OCI-LY7 (cell line): ENCODE measurements at regions not wholly inside any gene's neighbourhood (a gene's known extent, or its start where the extent isn't known, plus 50 kb on each side); places are given as distances from the start of the nearest gene placed in this dataset.

Source experiments
- BruUV-seq: library from RNA; stranded (reverse); fragments of 400-500 nt; replicated peaks from 2 replicates; lab custom pipeline; 2021; lab: Mats Ljungman, UMichigan
- CTCF ChIA-PET: fragments of 300-600 bp; sonication (Branson Sonifier 250); formaldehyde crosslinking; loops from one replicate; lab custom pipeline; 2022; ENCODE audit warnings: antibody characterized with exemption; ENCODE audit not compliant: unreplicated experiment; lab: Charles Lee
- POLR2A ChIA-PET: fragments of 300-600 bp; sonication (Branson Sonifier 250); formaldehyde crosslinking; loops from one replicate; lab custom pipeline; 2022; ENCODE audit warnings: antibody characterized with exemption; lab: Charles Lee
- DNase-seq: peaks from one replicate; pipeline ENCODE4 v3.0.0-alpha.2; 2015; ENCODE audit warnings: low spot score
- H2AFZ ChIP-seq: fragments of 200-600 bp; sonication (generic), shearing (Covaris generic); 2 replicates; pipeline ENCODE4 v1.6.1; 2014; ENCODE audit warnings: mild to moderate bottlenecking, antibody characterized with exemption, low read length, moderate library complexity
- H3K27ac ChIP-seq: fragments of 200-600 bp; sonication (generic); 2 replicates; pipeline ENCODE4 v1.5.1; 2014; ENCODE audit warnings: mixed run types, low read depth, mild to moderate bottlenecking, moderate library complexity, low read length, inconsistent platforms; ENCODE audit not compliant: poor library complexity, severe bottlenecking
- H3K36me3 ChIP-seq: fragments of 200-600 bp; sonication (generic); 2 replicates; pipeline ENCODE4 v1.6.1; 2014; ENCODE audit warnings: mild to moderate bottlenecking, antibody characterized with exemption, low read length, moderate library complexity, mixed read lengths; ENCODE audit not compliant: insufficient read depth
- H3K4me1 ChIP-seq: fragments of 200-600 bp; sonication (generic); 2 replicates; pipeline ENCODE4 v1.5.1; 2014; ENCODE audit warnings: mild to moderate bottlenecking, low read length; ENCODE audit not compliant: insufficient read depth, poor library complexity, severe bottlenecking
- H3K4me2 ChIP-seq: fragments of 200-600 bp; sonication (generic); 2 replicates; pipeline ENCODE4 v1.6.1; 2014; ENCODE audit warnings: mild to moderate bottlenecking, low read length
- H3K4me3 ChIP-seq: fragments of 200-600 bp; sonication (generic); 2 replicates; pipeline ENCODE4 v1.5.1; 2014; ENCODE audit warnings: mild to moderate bottlenecking, low read depth, low read length; ENCODE audit not compliant: poor library complexity, severe bottlenecking
- H3K79me2 ChIP-seq: fragments of 200-600 bp; sonication (generic); 2 replicates; pipeline ENCODE4 v1.6.1; 2016; ENCODE audit warnings: low read depth, mild to moderate bottlenecking, low read length, moderate library complexity, mixed read lengths; ENCODE audit not compliant: insufficient read depth
- H3K9me2 ChIP-seq: fragments of 200-600 bp; sonication (generic); 2 replicates; pipeline ENCODE4 v1.6.1; 2016; ENCODE audit warnings: mild to moderate bottlenecking, low read length, mixed read lengths; ENCODE audit not compliant: insufficient read depth
- H3K9me3 ChIP-seq: fragments of 200-600 bp; sonication (generic); 2 replicates; pipeline ENCODE4 v1.6.1; 2014; ENCODE audit warnings: mild to moderate bottlenecking, mixed run types, low read length, mixed read lengths
- H4K20me1 ChIP-seq: fragments of 200-600 bp; sonication (generic); 2 replicates; pipeline ENCODE4 v1.6.1; 2014; ENCODE audit warnings: mild to moderate bottlenecking, antibody characterized with exemption, low read length, moderate library complexity, mixed read lengths; ENCODE audit not compliant: insufficient read depth
- EZH2phosphoT487 ChIP-seq: fragments of 200-600 bp; sonication (generic); IDR thresholded peaks from 2 replicates; pipeline ENCODE4 v1.6.1; 2018; ENCODE audit warnings: low read depth, borderline replicate concordance, mild to moderate bottlenecking, mixed run types, antibody characterized with exemption, low read length, moderate library complexity, mixed read lengths
- intact Hi-C: fragments of 100-400 bp; cut with micrococcal nuclease; formaldehyde crosslinking; loops from one replicate; pipeline ENCODE4 v1.10.0; 2022; ENCODE audit not compliant: unreplicated experiment
- TF ChIP-seq, protein P1 (sequence below): fragments of 200-600 bp; sonication (generic); conservative IDR thresholded peaks from 2 replicates; pipeline ENCODE4 v1.5.1; 2014; ENCODE audit warnings: mild to moderate bottlenecking, antibody characterized with exemption, low read length, moderate library complexity, mixed read lengths

DNA sequence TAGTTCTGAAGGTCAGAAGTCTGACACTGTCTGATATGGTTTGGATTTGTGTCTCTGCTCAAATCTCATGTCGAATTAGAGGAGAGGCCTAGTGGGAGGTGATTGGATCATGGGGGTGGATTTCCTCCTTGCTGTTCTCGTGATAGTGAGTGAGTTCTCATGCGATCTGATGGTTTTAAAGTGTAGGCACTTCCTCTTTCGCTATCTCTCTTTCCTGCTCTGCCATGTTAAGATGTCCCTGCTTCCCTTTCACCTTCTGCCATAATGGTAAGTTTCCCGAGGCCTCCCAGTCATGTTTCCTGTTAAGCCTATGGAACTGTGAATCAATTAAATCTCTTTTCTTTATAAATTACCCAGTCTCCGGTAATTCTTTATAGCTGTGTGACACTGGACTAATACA is 84.1 kb upstream of the TMTC1 start:
- Histone ChIP-seq H3K4me1 (no peaks in the 10 kb centered on the region), H3K9me2 (no peaks in the 10 kb centered on the region), H4K20me1 (no peaks in the 10 kb centered on the region), H3K36me3 (no peaks in the 10 kb centered on the region), H3K79me2 (no peaks in the 10 kb centered on the region), H3K4me3 (no peak overlapping the region), H3K27ac (no peak overlapping the region), H3K9me3 (no peaks in the 10 kb centered on the region), H3K4me2 (no peak overlapping the region), H2AFZ (no peak overlapping the region)
- no peak for DNase-seq
- TF ChIP-seq, protein P1, sequence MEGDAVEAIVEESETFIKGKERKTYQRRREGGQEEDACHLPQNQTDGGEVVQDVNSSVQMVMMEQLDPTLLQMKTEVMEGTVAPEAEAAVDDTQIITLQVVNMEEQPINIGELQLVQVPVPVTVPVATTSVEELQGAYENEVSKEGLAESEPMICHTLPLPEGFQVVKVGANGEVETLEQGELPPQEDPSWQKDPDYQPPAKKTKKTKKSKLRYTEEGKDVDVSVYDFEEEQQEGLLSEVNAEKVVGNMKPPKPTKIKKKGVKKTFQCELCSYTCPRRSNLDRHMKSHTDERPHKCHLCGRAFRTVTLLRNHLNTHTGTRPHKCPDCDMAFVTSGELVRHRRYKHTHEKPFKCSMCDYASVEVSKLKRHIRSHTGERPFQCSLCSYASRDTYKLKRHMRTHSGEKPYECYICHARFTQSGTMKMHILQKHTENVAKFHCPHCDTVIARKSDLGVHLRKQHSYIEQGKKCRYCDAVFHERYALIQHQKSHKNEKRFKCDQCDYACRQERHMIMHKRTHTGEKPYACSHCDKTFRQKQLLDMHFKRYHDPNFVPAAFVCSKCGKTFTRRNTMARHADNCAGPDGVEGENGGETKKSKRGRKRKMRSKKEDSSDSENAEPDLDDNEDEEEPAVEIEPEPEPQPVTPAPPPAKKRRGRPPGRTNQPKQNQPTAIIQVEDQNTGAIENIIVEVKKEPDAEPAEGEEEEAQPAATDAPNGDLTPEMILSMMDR = no peak
- no peak for TF ChIP-seq EZH2phosphoT487
- intact Hi-C loops = no loop called here
- ChIA-PET POLR2A (interaction anchor here (0.6 kb wide), 1 partner anchor 12 kb away, joined by 3 read pairs; no protein-coding TSS in a partner anchor), CTCF (no interaction called here)
- BruUV-seq = no TSS peak

DNA sequence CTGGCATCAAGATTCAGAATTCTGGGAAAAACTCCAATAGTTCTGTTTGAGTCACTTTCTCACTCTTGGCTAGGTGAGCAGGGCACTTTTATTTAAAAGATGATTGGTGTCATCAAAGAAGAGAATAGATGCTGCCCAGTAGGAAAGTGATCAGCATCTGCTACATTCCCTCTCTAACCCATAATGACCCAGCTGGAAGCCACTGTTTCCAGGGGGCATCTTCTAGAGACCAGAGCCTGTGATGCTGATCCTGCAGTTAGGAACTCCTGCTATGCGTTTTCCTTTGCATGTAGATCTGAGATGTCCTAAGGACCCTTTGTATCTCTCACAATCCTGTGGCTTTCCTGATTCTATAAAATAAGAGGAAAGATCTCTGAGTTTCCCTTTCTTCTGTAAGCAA is 79.9 kb upstream of the TMTC1 start:
- Histone ChIP-seq H2AFZ (no peak overlapping the region), H3K9me3 (no peaks in the 10 kb centered on the region), H3K79me2 (no peaks in the 10 kb centered on the region), H3K4me3 (no peak overlapping the region), H4K20me1 (no peaks in the 10 kb centered on the region), H3K36me3 (no peaks in the 10 kb centered on the region), H3K27ac (no peak overlapping the region), H3K4me1 (no peaks in the 10 kb centered on the region), H3K4me2 (no peak overlapping the region), H3K9me2 (no peaks in the 10 kb centered on the region)
- POLR2A ChIA-PET = no interaction called here
- DNase-seq = no peak
- BruUV-seq = no TSS peak
- CTCF ChIA-PET = no interaction called here
- TF ChIP-seq EZH2phosphoT487 = no peak
- TF ChIP-seq, protein P1 = no peak
- intact Hi-C loops = no loop called here

DNA sequence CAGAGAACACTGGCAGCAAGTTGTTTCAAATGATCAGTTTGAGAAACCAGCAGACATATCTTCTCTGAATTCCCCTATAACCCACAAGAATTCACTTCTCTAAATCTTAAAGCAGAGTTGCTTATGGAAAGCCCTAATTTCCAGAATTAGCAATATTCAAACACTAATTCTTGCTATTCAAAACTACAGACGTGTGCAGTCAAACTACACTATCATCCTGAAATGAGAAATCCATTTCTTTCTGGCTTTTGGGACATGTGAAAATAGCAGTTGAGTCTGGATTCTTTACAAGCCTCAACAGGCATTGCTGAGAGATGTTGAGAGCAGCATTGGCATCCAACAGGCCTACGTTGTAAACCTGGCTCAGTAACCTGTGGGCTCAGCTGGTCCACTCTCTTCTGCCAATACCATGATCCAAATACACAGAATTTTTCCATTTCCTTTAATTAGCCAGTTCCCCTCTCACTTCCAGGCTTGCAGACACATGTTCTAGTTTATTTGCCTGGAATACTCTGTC is 74.6 kb upstream of the TMTC1 start:
- no peaks in the 10 kb centered on the region for H3K9me3 ChIP-seq
- BruUV-seq = no TSS peak
- H3K4me1 ChIP-seq = no peaks in the 10 kb centered on the region
- no peak overlapping the region for H3K27ac ChIP-seq
- TF ChIP-seq, protein P1 = no peak
- TF ChIP-seq EZH2phosphoT487 = no peak
- ChIA-PET CTCF (no interaction called here), POLR2A (no interaction called here)
- H3K4me2 ChIP-seq = no peak overlapping the region
- DNase-seq = no peak
- H2AFZ ChIP-seq = no peak overlapping the region
- no peaks in the 10 kb centered on the region for H3K79me2 ChIP-seq
- H3K36me3 ChIP-seq = no peaks in the 10 kb centered on the region
- intact Hi-C loops = no loop called here
- H3K4me3 ChIP-seq = no peak overlapping the region
- no peaks in the 10 kb centered on the region for H4K20me1 ChIP-seq
- no peaks in the 10 kb centered on the region for H3K9me2 ChIP-seq
